HUDEP-2 (cell line): ENCODE measurements at regions not wholly inside any gene's neighbourhood (a gene's known extent, or its start where the extent isn't known, plus 50 kb on each side); places are given as distances from the start of the nearest gene placed in this dataset.

Source experiments
- DNase-seq, 76 experiments: peaks; one replicate each; lab custom pipeline; 2025; ENCODE audit not compliant: unreplicated experiment in 76 of 76; lab: John Stamatoyannopoulos, UW

GRCh38 chr18:27763341-27763740 is 413.6 kb downstream of the CDH2 start:
- no peak for DNase-seq

GRCh38 chr18:27762054-27762453 is 414.9 kb downstream of the CDH2 start:
- no peak for DNase-seq

- no peak for DNase-seq
Measured at GRCh38 chr18:27752944-27753343, 424.0 kb downstream of the CDH2 start.

- no peak for DNase-seq
Measured at GRCh38 chr18:27750923-27751322, 426.0 kb downstream of the CDH2 start.

GRCh38 chr18:27750014-27750413 is 426.9 kb downstream of the CDH2 start:
- no peak for DNase-seq

GRCh38 chr18:27749194-27749593 is 427.7 kb downstream of the CDH2 start:
- DNase-seq, result no peak

GRCh38 chr18:27746241-27746640 is 430.7 kb downstream of the CDH2 start:
- DNase-seq, result no peak

GRCh38 chr18:27735117-27735516 is 441.8 kb downstream of the CDH2 start:
- DNase-seq, result no peak

GRCh38 chr18:27731211-27731610 is 445.7 kb downstream of the CDH2 start:
- no peak for DNase-seq

- no peak for DNase-seq
Measured at GRCh38 chr18:27728659-27729058, 448.3 kb downstream of the CDH2 start.

GRCh38 chr18:27724362-27724761 is 452.6 kb downstream of the CDH2 start:
- no peak for DNase-seq

- DNase-seq, result no peak
Measured at GRCh38 chr18:27723168-27723567, 453.8 kb downstream of the CDH2 start.

GRCh38 chr18:27719680-27720079 is 457.2 kb downstream of the CDH2 start:
- no peak for DNase-seq

- DNase-seq, result no peak
Measured at GRCh38 chr18:27717816-27718215, 459.1 kb downstream of the CDH2 start.

GRCh38 chr18:27717250-27717649 is 459.7 kb downstream of the CDH2 start:
- DNase-seq, result no peak

- no peak for DNase-seq
Measured at GRCh38 chr18:27715751-27716150, 461.2 kb downstream of the CDH2 start.

- DNase-seq, result no peak
Measured at GRCh38 chr18:27713738-27714095, 463.2 kb downstream of the CDH2 start.

- no peak for DNase-seq
Measured at GRCh38 chr18:27713037-27713737, 463.7 kb downstream of the CDH2 start.

- no peak for DNase-seq
Measured at GRCh38 chr18:27712066-27712465, 464.9 kb downstream of the CDH2 start.

GRCh38 chr18:27711382-27711781 is 465.5 kb downstream of the CDH2 start:
- no peak for DNase-seq

- no peak for DNase-seq
Measured at GRCh38 chr18:27709344-27709743, 467.6 kb downstream of the CDH2 start.

GRCh38 chr18:27707201-27707600 is 469.7 kb downstream of the CDH2 start:
- DNase-seq, result no peak

GRCh38 chr18:27704736-27705361 is 472.1 kb downstream of the CDH2 start:
- DNase-seq, result no peak
